ENCODE measurements at regions not wholly inside any gene's neighbourhood (a gene's known extent, or its start where the extent isn't known, plus 50 kb on each side); places are given as distances from the start of the nearest gene placed in this dataset.
"Not testable (repeated sequence)": the region's sequence is repeated elsewhere in the genome, so short reads cannot be mapped to it uniquely, and the experiment has no call there.

GRCh38 chr14:71800878-71801277 lies 131.4 kb upstream of the RGS6 start:
- no peak overlapping the region for H3K4me3 ChIP-seq (ENCODE audit: low read depth, low read length)

- no peak overlapping the region for H3K4me3 ChIP-seq (ENCODE audit: low read depth, low read length)
These were observed 128.5 kb upstream of the RGS6 start for GRCh38 chr14:71803539-71804260.

GRCh38 chr14:71804992-71805391 lies 127.2 kb upstream of the RGS6 start:
- H3K4me3 ChIP-seq (ENCODE audit: low read depth, low read length), result no peak overlapping the region

GRCh38 chr14:71807049-71807448 lies 125.2 kb upstream of the RGS6 start:
- not testable (repeated sequence) for H3K4me3 ChIP-seq (ENCODE audit: low read depth, low read length)

- not testable (repeated sequence) for H3K4me3 ChIP-seq (ENCODE audit: low read depth, low read length)
These were observed 121.4 kb upstream of the RGS6 start for GRCh38 chr14:71810800-71811199.

- H3K4me3 ChIP-seq (ENCODE audit: low read depth, low read length), result no peak overlapping the region
These were observed 119.5 kb upstream of the RGS6 start for GRCh38 chr14:71812693-71813092.

GRCh38 chr14:71815110-71815509 lies 117.1 kb upstream of the RGS6 start:
- no peak overlapping the region for H3K4me3 ChIP-seq (ENCODE audit: low read depth, low read length)

GRCh38 chr14:71824816-71825215 lies 107.4 kb upstream of the RGS6 start:
- H3K4me3 ChIP-seq (ENCODE audit: low read depth, low read length), result no peak overlapping the region

- no peak overlapping the region for H3K4me3 ChIP-seq (ENCODE audit: low read depth, low read length)
These were observed 98.8 kb upstream of the RGS6 start for GRCh38 chr14:71833476-71833875.

- no peak overlapping the region for H3K4me3 ChIP-seq (ENCODE audit: low read depth, low read length)
These were observed 97.7 kb upstream of the RGS6 start for GRCh38 chr14:71834284-71835204.

GRCh38 chr14:71852181-71852580 lies 80.0 kb upstream of the RGS6 start:
- H3K4me3 ChIP-seq (ENCODE audit: low read depth, low read length), result no peak overlapping the region

- H3K4me3 ChIP-seq (ENCODE audit: low read depth, low read length), result no peak overlapping the region
These were observed 76.7 kb upstream of the RGS6 start for GRCh38 chr14:71855399-71856036.

- no peak overlapping the region for H3K4me3 ChIP-seq (ENCODE audit: low read depth, low read length)
These were observed 75.9 kb upstream of the RGS6 start for GRCh38 chr14:71856199-71856919.

- H3K4me3 ChIP-seq (ENCODE audit: low read depth, low read length), result no peak overlapping the region
These were observed 69.2 kb upstream of the RGS6 start for GRCh38 chr14:71863049-71863448.

GRCh38 chr14:71863766-71864165 lies 68.5 kb upstream of the RGS6 start:
- H3K4me3 ChIP-seq (ENCODE audit: low read depth, low read length), result no peak overlapping the region
